ENCODE measurements at regions not wholly inside any gene's neighbourhood (a gene's known extent, or its start where the extent isn't known, plus 50 kb on each side); places are given as distances from the start of the nearest gene placed in this dataset.

DNA sequence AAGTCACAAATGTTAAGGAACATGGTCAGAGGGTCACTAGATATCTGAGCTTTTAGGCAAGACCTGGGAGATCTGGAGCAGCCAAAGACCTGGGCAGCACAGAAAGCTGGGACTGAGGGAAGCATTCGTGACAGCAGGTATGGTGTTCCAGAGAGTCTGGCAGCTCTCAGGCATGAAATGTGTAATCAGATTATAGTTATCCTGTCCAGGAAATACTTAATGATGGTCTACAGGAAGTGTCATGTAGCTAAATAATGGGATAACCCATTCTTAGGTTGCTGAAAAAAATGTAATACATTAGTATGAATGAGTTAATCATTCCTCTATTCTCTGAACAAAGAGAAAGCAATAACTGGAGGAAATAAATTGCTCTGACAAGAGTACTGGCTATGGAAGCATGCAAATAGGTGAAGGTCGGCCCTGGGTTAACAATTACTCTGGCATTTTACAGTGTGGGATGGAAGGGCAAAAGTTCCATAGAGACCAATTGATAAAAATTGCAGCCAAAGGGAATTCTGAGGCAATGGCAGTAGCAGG, 740.5 kb downstream of the CBLN4 start:
- POLR2A ChIA-PET = no interaction called here
- BruUV-seq (replicated peaks) = no TSS peak
- Histone ChIP-seq H3K27ac (ENCODE audit: control insufficient read depth, insufficient read depth) (no peak overlapping the region), H3K79me2 (ENCODE audit: control insufficient read depth, insufficient read depth, low read length) (no peaks in the 10 kb centered on the region), H3K4me2 (ENCODE audit: control insufficient read depth, insufficient read depth) (no peak overlapping the region), H3K27me3 (replicated peaks in 1 of 2; ENCODE audit: control insufficient read depth in 2 of 2, insufficient read depth in 2 of 2, low read length in 1 of 2) (no peaks in the 10 kb centered on the region), H3K4me1 (ENCODE audit: control insufficient read depth, insufficient read depth, low read length) (no peaks in the 10 kb centered on the region), H3K9me3 (replicated peaks; ENCODE audit: control insufficient read depth, insufficient read depth, low read length) (no peaks in the 10 kb centered on the region; the same call in 2 of the 3 replicates), H3K9ac (ENCODE audit: control insufficient read depth, insufficient read depth, low read length) (no peak overlapping the region), H3K36me3 (ENCODE audit: control insufficient read depth in 2 of 2, insufficient read depth in 2 of 2, low read length in 1 of 2) (no peaks in the 10 kb centered on the region), H4K20me1 (ENCODE audit: control insufficient read depth, insufficient read depth) (no peaks in the 10 kb centered on the region), H3K4me3 (no peak overlapping the region), H2AFZ (ENCODE audit: control insufficient read depth, low read depth, low read length) (no peak overlapping the region)
- in situ Hi-C loops (cut with MboI) (no loop called here), intact Hi-C loops (cut with micrococcal nuclease; ENCODE audit: unreplicated experiment) (loop anchor here (5.0 to 10.0 kb wide), 2 partner anchors 210 to 282 kb away; no protein-coding TSS in a partner anchor)
- CTCF ChIA-PET = interaction anchor here (0.6 kb wide), 1 partner anchor 396 kb away, joined by 3 read pairs; no protein-coding TSS in a partner anchor
- DNase-seq (ENCODE audit: low read depth, low spot score) (no peak), ATAC-seq (no peak), FAIRE-seq (no peak)
- RAD21 ChIA-PET (ENCODE audit: unreplicated experiment) = no interaction called here
- SMC1A ChIA-PET (ENCODE audit: uncharacterized antibody, unreplicated experiment) = no interaction called here
- no peak for TF ChIP-seq ATF7 (IDR thresholded peaks at IDR 0.05; ENCODE audit: low read depth)
- no peak for TF ChIP-seq NFYB (IDR thresholded peaks at IDR 0.05; ENCODE audit: insufficient read depth, low read depth, low read length)
- no peak for TF ChIP-seq TCF7 (IDR thresholded peaks at IDR 0.05; ENCODE audit: borderline replicate concordance)
- TF ChIP-seq, protein P1, sequence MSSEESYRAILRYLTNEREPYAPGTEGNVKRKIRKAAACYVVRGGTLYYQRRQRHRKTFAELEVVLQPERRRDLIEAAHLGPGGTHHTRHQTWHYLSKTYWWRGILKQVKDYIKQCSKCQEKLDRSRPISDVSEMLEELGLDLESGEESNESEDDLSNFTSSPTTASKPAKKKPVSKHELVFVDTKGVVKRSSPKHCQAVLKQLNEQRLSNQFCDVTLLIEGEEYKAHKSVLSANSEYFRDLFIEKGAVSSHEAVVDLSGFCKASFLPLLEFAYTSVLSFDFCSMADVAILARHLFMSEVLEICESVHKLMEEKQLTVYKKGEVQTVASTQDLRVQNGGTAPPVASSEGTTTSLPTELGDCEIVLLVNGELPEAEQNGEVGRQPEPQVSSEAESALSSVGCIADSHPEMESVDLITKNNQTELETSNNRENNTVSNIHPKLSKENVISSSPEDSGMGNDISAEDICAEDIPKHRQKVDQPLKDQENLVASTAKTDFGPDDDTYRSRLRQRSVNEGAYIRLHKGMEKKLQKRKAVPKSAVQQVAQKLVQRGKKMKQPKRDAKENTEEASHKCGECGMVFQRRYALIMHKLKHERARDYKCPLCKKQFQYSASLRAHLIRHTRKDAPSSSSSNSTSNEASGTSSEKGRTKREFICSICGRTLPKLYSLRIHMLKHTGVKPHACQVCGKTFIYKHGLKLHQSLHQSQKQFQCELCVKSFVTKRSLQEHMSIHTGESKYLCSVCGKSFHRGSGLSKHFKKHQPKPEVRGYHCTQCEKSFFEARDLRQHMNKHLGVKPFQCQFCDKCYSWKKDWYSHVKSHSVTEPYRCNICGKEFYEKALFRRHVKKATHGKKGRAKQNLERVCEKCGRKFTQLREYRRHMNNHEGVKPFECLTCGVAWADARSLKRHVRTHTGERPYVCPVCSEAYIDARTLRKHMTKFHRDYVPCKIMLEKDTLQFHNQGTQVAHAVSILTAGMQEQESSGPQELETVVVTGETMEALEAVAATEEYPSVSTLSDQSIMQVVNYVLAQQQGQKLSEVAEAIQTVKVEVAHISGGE (CRISPR knock-in tag; IDR thresholded peaks at IDR 0.05) = no peak
- no peak for TF ChIP-seq PML (IDR thresholded peaks at IDR 0.05; ENCODE audit: low read length)
- no peak for TF ChIP-seq SMAD5 (IDR thresholded peaks at IDR 0.05; ENCODE audit: low read depth)
- 3% methylated on average over 2 of the region's 2 CpGs for WGBS (ENCODE audit: insufficient coverage, insufficient replicate concordance, low lambda C conversion rate, missing lambda C conversion rate)

Data from GM12878 (cell line).